IPS DF 6.9 (cell line): ENCODE measurements at regions not wholly inside any gene's neighbourhood (a gene's known extent, or its start where the extent isn't known, plus 50 kb on each side); places are given as distances from the start of the nearest gene placed in this dataset.

Experiments
- DNase-seq: peaks from one replicate; pipeline ENCODE4 v3.0.0-alpha.2; 2013; ENCODE audit warnings: low read depth, low spot score
- H3K27ac ChIP-seq: one replicate; pipeline ENCODE4 v1.5.1; 2013; ENCODE audit warnings: low read length, control low read depth
- H3K27me3 ChIP-seq: 2 replicates; pipeline ENCODE4 v1.6.1; 2013; ENCODE audit warnings: mild to moderate bottlenecking, low read length; ENCODE audit not compliant: control insufficient read depth, insufficient read depth
- H3K36me3 ChIP-seq: 2 replicates; pipeline ENCODE4 v1.6.1; 2013; ENCODE audit warnings: low read length; ENCODE audit not compliant: control insufficient read depth, insufficient read depth
- H3K4me1 ChIP-seq: 2 replicates; pipeline ENCODE4 v1.6.1; 2013; ENCODE audit warnings: low read length; ENCODE audit not compliant: control insufficient read depth, insufficient read depth
- H3K4me3 ChIP-seq: 2 replicates; pipeline ENCODE4 v1.5.1; 2013; ENCODE audit warnings: mild to moderate bottlenecking, low read length
- H3K9me3 ChIP-seq: 2 replicates; pipeline ENCODE4 v1.6.1; 2013; ENCODE audit warnings: low read length, inconsistent platforms; ENCODE audit not compliant: control insufficient read depth, insufficient read depth
- WGBS: extraction: QIAGEN DNeasy Blood & Tissue Kit; methylation state at CpG from one replicate; pipeline ENCODE4 v1.1.7; 2013; ENCODE audit warnings: mixed read lengths, missing lambda C conversion rate; ENCODE audit not compliant: insufficient read length, insufficient coverage; 5-methylcytosine and 5-hydroxymethylcytosine counted together

GRCh38 chr6:168369786-168370185 is 50.2 kb upstream of the DACT2 start:
- no CpG with 5 or more reads among the region's 13 CpGs for WGBS
- Histone ChIP-seq H3K27ac (no peak overlapping the region), H3K9me3 (no peaks in the 10 kb centered on the region), H3K27me3 (no peaks in the 10 kb centered on the region), H3K4me1 (peaks cover 1% of the 10 kb centered on the region; the same call in 1 of the 2 replicates), H3K4me3 (no peak overlapping the region), H3K36me3 (no peaks in the 10 kb centered on the region)
- no peak for DNase-seq

GRCh38 chr6:168370310-168370991 is 50.9 kb upstream of the DACT2 start:
- WGBS: no CpG with 5 or more reads among the region's 43 CpGs
- DNase-seq: peak; percentile 61

GRCh38 chr6:168371185-168371584 is 51.6 kb upstream of the DACT2 start:
- peaks cover 1% of the 10 kb centered on the region; the same call in 1 of the 2 replicates for H3K4me1 ChIP-seq
- H3K27ac ChIP-seq: no peak overlapping the region
- WGBS: no CpG with 5 or more reads among the region's 11 CpGs
- no peak overlapping the region for H3K4me3 ChIP-seq
- no peaks in the 10 kb centered on the region for H3K27me3 ChIP-seq
- no peaks in the 10 kb centered on the region for H3K9me3 ChIP-seq
- DNase-seq: no peak
- no peaks in the 10 kb centered on the region for H3K36me3 ChIP-seq

More at GRCh38 chr6:168370310-168370991, 50.9 kb upstream of the DACT2 start:
- no peak overlapping the region for H3K4me3 ChIP-seq
- H3K36me3 ChIP-seq: no peaks in the 10 kb centered on the region
- H3K27me3 ChIP-seq: no peaks in the 10 kb centered on the region
- peaks cover 1% of the 10 kb centered on the region; the same call in 1 of the 2 replicates for H3K4me1 ChIP-seq
- H3K9me3 ChIP-seq: no peaks in the 10 kb centered on the region
- no peak overlapping the region for H3K27ac ChIP-seq

- Histone ChIP-seq H3K27ac (no peak overlapping the region), H3K4me3 (no peak overlapping the region), H3K4me1 (peaks cover 1% of the 10 kb centered on the region; the same call in 1 of the 2 replicates), H3K27me3 (no peaks in the 10 kb centered on the region), H3K36me3 (no peaks in the 10 kb centered on the region), H3K9me3 (no peaks in the 10 kb centered on the region)
- DNase-seq: no peak
- no CpG with 5 or more reads among the region's 6 CpGs for WGBS
These were observed 52.0 kb upstream of the DACT2 start for GRCh38 chr6:168371618-168371980.

GRCh38 chr6:168371981-168372711 is 52.6 kb upstream of the DACT2 start:
- Histone ChIP-seq H3K9me3 (no peaks in the 10 kb centered on the region), H3K36me3 (no peaks in the 10 kb centered on the region), H3K4me1 (peaks cover 1% of the 10 kb centered on the region; the same call in 1 of the 2 replicates), H3K4me3 (no peak overlapping the region), H3K27me3 (no peaks in the 10 kb centered on the region), H3K27ac (no peak overlapping the region)
- WGBS: no CpG with 5 or more reads among the region's 21 CpGs
- no peak for DNase-seq

DNA sequence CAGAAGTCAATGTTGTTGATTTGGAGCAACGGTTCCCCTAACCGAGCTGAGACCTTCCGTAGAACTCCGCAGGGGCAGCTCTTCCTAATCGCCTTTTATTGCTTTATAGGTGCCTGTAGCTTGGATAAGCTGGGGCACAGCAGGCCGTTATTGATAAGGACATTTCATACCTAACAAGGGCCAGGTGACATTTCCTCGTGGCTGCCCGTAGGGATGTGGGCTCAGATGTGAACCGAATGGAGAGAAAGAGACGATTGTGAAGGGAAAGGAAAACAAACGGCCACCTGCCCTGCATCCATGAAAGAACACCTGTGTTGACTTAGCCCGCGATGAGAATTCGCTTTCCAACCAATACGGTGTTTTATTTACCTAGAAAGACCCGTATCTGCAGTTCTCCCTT is 53.3 kb upstream of the DACT2 start:
- no CpG with 5 or more reads among the region's 16 CpGs for WGBS

DNA sequence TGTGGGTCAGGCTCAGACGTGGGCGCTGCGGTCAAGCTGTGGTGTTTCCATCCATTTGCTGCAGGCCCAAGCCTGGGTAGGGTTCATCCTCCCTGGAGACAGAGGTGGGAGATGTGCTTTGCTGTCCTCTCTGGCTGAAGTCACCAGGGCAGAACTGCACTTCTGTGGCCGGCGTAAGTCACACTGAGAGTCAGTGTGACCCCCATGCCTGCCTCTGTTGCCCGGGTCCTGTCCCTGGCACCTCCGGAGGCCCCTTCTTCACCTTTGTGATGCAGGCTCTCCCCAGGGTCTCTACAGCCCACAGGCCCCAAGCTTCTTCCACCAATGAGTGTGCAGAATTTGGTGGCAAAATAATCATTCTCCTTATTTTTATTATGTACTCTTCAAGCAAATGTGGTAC is 53.8 kb upstream of the DACT2 start:
- H3K27ac ChIP-seq: no peak overlapping the region
- no peak overlapping the region; the same call in 1 of the 2 replicates for H3K4me3 ChIP-seq
- no peaks in the 10 kb centered on the region for H3K27me3 ChIP-seq
- H3K36me3 ChIP-seq: no peaks in the 10 kb centered on the region
- no peak for DNase-seq
- no peaks in the 10 kb centered on the region for H3K9me3 ChIP-seq
- peaks cover 1% of the 10 kb centered on the region; the same call in 1 of the 2 replicates for H3K4me1 ChIP-seq
- WGBS: no CpG with 5 or more reads among the region's 7 CpGs

More for the DNA sequence above, 53.3 kb upstream of the DACT2 start:
- DNase-seq: no peak
- Histone ChIP-seq H3K27me3 (no peaks in the 10 kb centered on the region), H3K36me3 (no peaks in the 10 kb centered on the region), H3K4me1 (peaks cover 1% of the 10 kb centered on the region; the same call in 1 of the 2 replicates), H3K4me3 (no peak overlapping the region), H3K9me3 (no peaks in the 10 kb centered on the region), H3K27ac (no peak overlapping the region)

- Histone ChIP-seq H3K9me3 (no peaks in the 10 kb centered on the region), H3K27ac (no peak overlapping the region), H3K27me3 (no peaks in the 10 kb centered on the region), H3K4me1 (peaks cover 1% of the 10 kb centered on the region; the same call in 1 of the 2 replicates), H3K36me3 (no peaks in the 10 kb centered on the region), H3K4me3 (no peak overlapping the region)
- WGBS: no CpG with 5 or more reads among the region's 13 CpGs
- no peak for DNase-seq
These were observed 54.5 kb upstream of the DACT2 start for GRCh38 chr6:168374051-168374502.

DNA sequence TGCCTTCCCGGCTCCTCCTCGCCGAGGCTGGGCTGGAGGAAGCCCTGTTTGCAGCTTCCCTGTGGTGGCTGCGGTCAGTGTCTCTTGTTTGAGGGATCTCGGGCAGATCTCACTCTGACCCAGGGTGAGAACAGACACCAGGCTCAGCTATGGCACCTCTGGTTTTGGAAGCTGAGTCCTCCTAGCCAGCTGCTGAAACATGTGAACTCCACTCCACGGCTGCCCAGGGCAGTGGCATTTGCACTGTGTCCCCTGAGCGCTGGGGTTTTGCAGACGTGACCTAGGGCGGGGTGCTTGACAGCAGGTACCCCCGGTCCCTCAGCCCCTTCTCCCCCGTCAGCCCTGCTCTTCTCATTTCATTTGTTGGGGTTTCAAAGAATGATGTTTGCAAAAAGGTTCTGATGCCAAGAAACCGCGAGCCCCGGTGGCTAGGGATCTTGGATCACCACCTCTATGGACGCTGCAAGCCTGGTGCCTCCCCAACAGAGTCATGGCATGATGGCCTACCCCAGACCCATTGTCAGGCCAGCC is 55.0 kb upstream of the DACT2 start:
- no CpG with 5 or more reads among the region's 15 CpGs for WGBS
- DNase-seq: no peak
- H3K9me3 ChIP-seq: no peaks in the 10 kb centered on the region

GRCh38 chr6:168376120-168376519 is 56.5 kb upstream of the DACT2 start:
- no peak for DNase-seq
- no peak overlapping the region for H3K4me3 ChIP-seq
- no CpG with 5 or more reads among the region's 9 CpGs for WGBS

More for the DNA sequence above, 55.0 kb upstream of the DACT2 start:
- H3K4me3 ChIP-seq: no peak overlapping the region
- H3K4me1 ChIP-seq: peaks cover 1% of the 10 kb centered on the region; the same call in 1 of the 2 replicates
- H3K36me3 ChIP-seq: no peaks in the 10 kb centered on the region
- H3K27ac ChIP-seq: no peak overlapping the region
- H3K27me3 ChIP-seq: no peaks in the 10 kb centered on the region

More at GRCh38 chr6:168376120-168376519, 56.5 kb upstream of the DACT2 start:
- H3K27ac ChIP-seq: no peak overlapping the region
- no peaks in the 10 kb centered on the region for H3K27me3 ChIP-seq
- no peaks in the 10 kb centered on the region for H3K36me3 ChIP-seq
- H3K9me3 ChIP-seq: no peaks in the 10 kb centered on the region
- peaks cover 1% of the 10 kb centered on the region; the same call in 1 of the 2 replicates for H3K4me1 ChIP-seq
